SU-DHL-6 (cell line): ENCODE measurements at regions not wholly inside any gene's neighbourhood (a gene's known extent, or its start where the extent isn't known, plus 50 kb on each side); places are given as distances from the start of the nearest gene placed in this dataset.

Source experiments
- H2AFZ ChIP-seq: fragments of 200-600 bp; sonication (generic); 2 replicates; pipeline ENCODE4 v1.6.1; 2014; ENCODE audit warnings: low read depth, mild to moderate bottlenecking, moderate library complexity, mixed read lengths, antibody characterized with exemption, low read length; ENCODE audit not compliant: severe bottlenecking
- H3F3A ChIP-seq: fragments of 200-600 bp; shearing (Covaris generic); 2 replicates; pipeline ENCODE4 v1.6.0; 2016; ENCODE audit warnings: antibody characterized with exemption, mild to moderate bottlenecking; ENCODE audit not compliant: insufficient read depth
- H3K27ac ChIP-seq: fragments of 200-600 bp; sonication (generic); 2 replicates; pipeline ENCODE4 v1.5.1; 2016; ENCODE audit warnings: low read depth, mild to moderate bottlenecking, low read length, moderate library complexity, mixed read lengths
- H3K27me3 ChIP-seq: fragments of 200-600 bp; sonication (generic), shearing (Covaris generic); 2 replicates; pipeline ENCODE4 v1.6.0; 2014; ENCODE audit warnings: mild to moderate bottlenecking, low read length
- H3K36me3 ChIP-seq: fragments of 200-600 bp; sonication (generic); 2 replicates; pipeline ENCODE4 v1.6.1; 2014; ENCODE audit warnings: mild to moderate bottlenecking, low read length, mixed read lengths
- H3K4me2 ChIP-seq: fragments of 300-600, 200-600 bp; shearing (Covaris generic), sonication (generic); 2 replicates; pipeline ENCODE4 v1.6.0; 2014; ENCODE audit warnings: low read length, low read depth, mild to moderate bottlenecking; ENCODE audit not compliant: poor library complexity, severe bottlenecking
- H3K4me3 ChIP-seq: fragments of 200-600 bp; sonication (generic); 2 replicates; pipeline ENCODE4 v1.5.1; 2014; ENCODE audit warnings: antibody characterized with exemption, low read length, mild to moderate bottlenecking, mixed read lengths; ENCODE audit not compliant: insufficient read depth, poor library complexity, severe bottlenecking
- H3K79me2 ChIP-seq: fragments of 200-600 bp; sonication (generic); 2 replicates; pipeline ENCODE4 v1.6.1; 2014; ENCODE audit warnings: mild to moderate bottlenecking, low read length, moderate library complexity; ENCODE audit not compliant: insufficient read depth
- H3K9ac ChIP-seq: fragments of 200-600 bp; sonication (generic); 2 replicates; pipeline ENCODE4 v1.7.0; 2014; ENCODE audit warnings: mild to moderate bottlenecking, low read length
- H3K9me2 ChIP-seq: fragments of 200-600 bp; sonication (generic); replicated peaks from 2 replicates; pipeline ENCODE4 v1.6.1; 2014; ENCODE audit warnings: low read length; ENCODE audit not compliant: insufficient read depth
- H3K9me3 ChIP-seq: fragments of 200-600 bp; sonication (generic); 2 replicates; pipeline ENCODE4 v1.6.1; 2014; ENCODE audit warnings: low read length, mixed read lengths; ENCODE audit not compliant: insufficient read depth
- H4K20me1 ChIP-seq: fragments of 200-600 bp; sonication (generic); 2 replicates; pipeline ENCODE4 v1.6.1; 2014; ENCODE audit warnings: low read depth, mild to moderate bottlenecking, antibody characterized with exemption, low read length, moderate library complexity, mixed read lengths
- EZH2phosphoT487 ChIP-seq: fragments of 200-600 bp; sonication (generic), shearing (Covaris generic); conservative IDR thresholded peaks from 2 replicates; pipeline ENCODE4 v1.6.1; 2018; ENCODE audit warnings: mild to moderate bottlenecking, antibody characterized with exemption, low read length, moderate library complexity, mixed read lengths
- TF ChIP-seq, protein P1 (sequence below): fragments of 200-600 bp; sonication (generic); IDR thresholded peaks from one replicate; pipeline ENCODE4 v1.5.1; 2017; ENCODE audit warnings: antibody characterized with exemption, mild to moderate bottlenecking, low read length, moderate library complexity; ENCODE audit not compliant: insufficient read depth, poor library complexity, severe bottlenecking

DNA sequence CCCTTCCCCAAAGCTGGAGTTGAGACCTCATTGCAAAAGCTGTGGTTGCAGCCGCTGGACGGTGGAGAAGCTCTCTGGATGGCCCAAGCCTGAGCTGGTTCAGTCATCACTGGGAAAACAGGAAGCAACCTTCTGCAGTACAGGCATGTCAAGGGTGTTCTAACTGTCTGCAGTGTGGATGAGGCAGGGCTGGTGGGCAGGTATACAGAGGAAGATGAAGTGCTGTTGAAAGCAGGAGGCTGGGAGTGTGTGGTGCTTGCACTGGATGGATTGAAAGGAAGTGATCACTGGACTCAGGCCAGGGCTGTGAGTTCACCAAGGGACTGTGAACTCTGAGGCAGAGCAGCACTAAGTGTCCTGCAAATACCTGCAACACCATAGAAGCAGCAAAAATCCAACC is 89.0 kb upstream of the NOX3 start:
- Histone ChIP-seq H3F3A (no peaks in the 10 kb centered on the region), H3K36me3 (no peaks in the 10 kb centered on the region), H4K20me1 (no peaks in the 10 kb centered on the region), H3K9ac (no peak overlapping the region), H3K27me3 (no peaks in the 10 kb centered on the region), H3K9me2 (no peaks in the 10 kb centered on the region), H3K4me2 (no peak overlapping the region), H3K27ac (no peak overlapping the region), H2AFZ (no peak overlapping the region), H3K4me3 (no peak overlapping the region), H3K79me2 (no peaks in the 10 kb centered on the region), H3K9me3 (no peaks in the 10 kb centered on the region)
- TF ChIP-seq EZH2phosphoT487, result no peak
- TF ChIP-seq, protein P1, sequence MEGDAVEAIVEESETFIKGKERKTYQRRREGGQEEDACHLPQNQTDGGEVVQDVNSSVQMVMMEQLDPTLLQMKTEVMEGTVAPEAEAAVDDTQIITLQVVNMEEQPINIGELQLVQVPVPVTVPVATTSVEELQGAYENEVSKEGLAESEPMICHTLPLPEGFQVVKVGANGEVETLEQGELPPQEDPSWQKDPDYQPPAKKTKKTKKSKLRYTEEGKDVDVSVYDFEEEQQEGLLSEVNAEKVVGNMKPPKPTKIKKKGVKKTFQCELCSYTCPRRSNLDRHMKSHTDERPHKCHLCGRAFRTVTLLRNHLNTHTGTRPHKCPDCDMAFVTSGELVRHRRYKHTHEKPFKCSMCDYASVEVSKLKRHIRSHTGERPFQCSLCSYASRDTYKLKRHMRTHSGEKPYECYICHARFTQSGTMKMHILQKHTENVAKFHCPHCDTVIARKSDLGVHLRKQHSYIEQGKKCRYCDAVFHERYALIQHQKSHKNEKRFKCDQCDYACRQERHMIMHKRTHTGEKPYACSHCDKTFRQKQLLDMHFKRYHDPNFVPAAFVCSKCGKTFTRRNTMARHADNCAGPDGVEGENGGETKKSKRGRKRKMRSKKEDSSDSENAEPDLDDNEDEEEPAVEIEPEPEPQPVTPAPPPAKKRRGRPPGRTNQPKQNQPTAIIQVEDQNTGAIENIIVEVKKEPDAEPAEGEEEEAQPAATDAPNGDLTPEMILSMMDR, result no peak

DNA sequence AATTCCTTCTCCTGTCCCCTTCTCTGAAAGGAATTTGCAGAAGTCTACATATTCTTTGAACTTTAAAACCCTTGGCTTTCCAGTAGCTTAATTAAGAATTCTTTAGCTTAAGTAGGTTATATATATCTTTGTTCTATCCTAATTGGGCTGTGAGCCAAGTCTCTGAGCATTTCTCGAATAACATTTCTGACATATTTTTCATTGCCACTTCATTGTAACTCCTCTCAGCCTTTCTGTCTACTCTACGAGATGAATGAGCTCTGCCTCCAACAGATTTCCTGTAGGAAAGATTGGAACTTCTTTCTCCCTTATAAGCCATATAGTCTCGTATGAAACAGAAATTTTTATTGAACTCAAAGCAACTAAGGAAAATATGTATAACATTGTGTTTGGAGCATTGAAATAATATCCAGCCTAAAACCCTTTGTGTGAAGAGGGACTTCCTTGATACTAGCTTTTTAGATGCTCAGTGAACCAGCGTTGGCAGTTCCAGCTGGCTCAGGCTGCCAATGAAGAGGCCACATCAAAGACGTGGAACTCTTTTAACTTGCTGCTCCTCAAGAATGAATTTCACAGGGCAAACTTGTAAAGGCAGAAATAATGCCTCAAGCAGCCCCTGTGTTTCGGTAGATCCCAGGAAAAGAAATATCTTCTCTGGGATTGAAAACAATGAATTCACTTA is 87.7 kb upstream of the NOX3 start:
- TF ChIP-seq EZH2phosphoT487, result no peak
- TF ChIP-seq, protein P1, result no peak
- H3K79me2 ChIP-seq, result no peaks in the 10 kb centered on the region
- no peak overlapping the region for H2AFZ ChIP-seq
- no peaks in the 10 kb centered on the region for H3F3A ChIP-seq
- no peaks in the 10 kb centered on the region for H4K20me1 ChIP-seq
- no peaks in the 10 kb centered on the region for H3K9me2 ChIP-seq
- no peaks in the 10 kb centered on the region for H3K9me3 ChIP-seq
- no peaks in the 10 kb centered on the region for H3K36me3 ChIP-seq
- H3K27me3 ChIP-seq, result no peaks in the 10 kb centered on the region
- H3K4me3 ChIP-seq, result no peak overlapping the region
- H3K27ac ChIP-seq, result no peak overlapping the region
- no peak overlapping the region for H3K4me2 ChIP-seq
- no peak overlapping the region for H3K9ac ChIP-seq

DNA sequence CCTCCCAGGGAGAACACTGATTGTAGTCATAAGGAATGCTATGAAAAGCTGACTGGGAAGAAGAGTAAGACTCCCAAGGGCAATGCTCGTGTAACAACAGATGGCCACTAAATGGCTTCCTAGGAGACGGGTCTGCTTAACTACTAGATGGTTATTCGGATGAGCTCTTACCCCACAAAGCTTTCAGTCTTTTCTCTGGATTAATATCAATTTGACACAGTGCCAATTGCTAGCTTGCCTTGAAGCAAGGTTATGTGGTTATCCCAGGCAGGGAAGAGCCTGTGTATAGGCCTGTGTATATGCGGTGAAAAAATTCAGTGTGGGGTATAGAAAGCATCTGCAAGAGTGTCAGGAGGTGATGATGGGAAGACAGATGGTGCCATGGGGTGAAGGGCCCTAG is 86.4 kb upstream of the NOX3 start:
- Histone ChIP-seq H3K27ac (no peak overlapping the region), H2AFZ (no peak overlapping the region)

More for the DNA sequence above, 86.4 kb upstream of the NOX3 start:
- H4K20me1 ChIP-seq, result no peaks in the 10 kb centered on the region
- no peaks in the 10 kb centered on the region for H3K36me3 ChIP-seq
- no peak overlapping the region for H3K4me3 ChIP-seq
- H3K9ac ChIP-seq, result no peak overlapping the region
- TF ChIP-seq EZH2phosphoT487, result no peak
- TF ChIP-seq, protein P1, result no peak
- no peaks in the 10 kb centered on the region for H3K9me3 ChIP-seq
- H3F3A ChIP-seq, result no peaks in the 10 kb centered on the region
- H3K9me2 ChIP-seq, result no peaks in the 10 kb centered on the region
- H3K79me2 ChIP-seq, result no peaks in the 10 kb centered on the region
- no peak overlapping the region for H3K4me2 ChIP-seq
- no peaks in the 10 kb centered on the region for H3K27me3 ChIP-seq
